Ramos (cell line): ENCODE measurements at regions not wholly inside any gene's neighbourhood (a gene's known extent, or its start where the extent isn't known, plus 50 kb on each side); places are given as distances from the start of the nearest gene placed in this dataset.

Experiments used
- in situ Hi-C: fragments of 300-500 bp; cut with MboI; formaldehyde crosslinking; loops from one replicate; pipeline ENCODE4 v1.14.3; 2022; ENCODE audit warnings: low sequenced_read_pairs; ENCODE audit not compliant: unreplicated experiment

DNA sequence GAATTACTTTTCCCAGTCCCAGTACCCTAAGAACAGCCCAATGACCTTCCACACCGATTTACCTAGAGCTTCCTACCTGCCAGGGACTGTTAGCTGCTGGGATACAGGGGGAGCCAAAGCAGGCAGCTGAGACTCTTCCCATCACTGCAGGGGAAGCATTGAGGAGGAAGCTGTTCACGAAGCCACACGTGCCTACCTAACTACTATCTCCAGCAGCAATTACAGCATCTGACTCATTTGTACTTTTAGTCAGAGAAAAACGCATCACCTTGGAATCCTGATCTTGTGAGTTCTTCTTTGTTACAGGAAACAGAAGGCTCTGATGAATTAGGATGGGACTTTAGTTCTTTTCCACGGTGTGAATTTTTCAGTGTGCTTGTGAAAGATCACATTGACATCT lies 113.7 kb upstream of the DHX40 start:
- in situ Hi-C loops, result no loop called here

DNA sequence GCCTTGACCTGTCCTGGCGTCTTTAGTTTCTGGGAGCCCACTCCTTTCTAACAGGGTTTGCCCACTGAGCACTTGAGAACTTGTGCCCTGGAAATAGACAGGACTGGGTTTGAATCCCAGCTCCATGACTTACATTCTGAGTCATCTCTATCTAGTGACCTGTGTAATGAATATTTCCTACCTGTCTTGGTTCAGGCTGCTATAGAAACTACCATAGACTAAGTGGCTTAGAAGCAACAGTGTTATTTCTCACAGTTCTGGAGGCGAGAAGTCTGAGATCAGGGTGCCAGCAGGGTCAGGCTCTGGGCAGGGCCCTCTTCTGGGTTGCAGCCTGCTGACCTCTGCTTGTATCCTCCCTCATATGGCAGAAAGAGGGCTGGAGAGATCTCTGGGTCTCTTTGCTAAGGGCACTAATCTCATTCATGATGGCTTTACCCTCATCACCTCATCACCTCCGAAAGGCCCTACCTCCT lies 110.7 kb upstream of the DHX40 start:
- in situ Hi-C loops, result no loop called here

GRCh38 chr17:59456428-59456827 lies 109.0 kb upstream of the DHX40 start:
- in situ Hi-C loops, result no loop called here

- in situ Hi-C loops, result no loop called here
These were observed 108.3 kb upstream of the DHX40 start for GRCh38 chr17:59456923-59457615.

GRCh38 chr17:59462385-59462784 lies 103.0 kb upstream of the DHX40 start:
- in situ Hi-C loops, result no loop called here

- in situ Hi-C loops, result no loop called here
These were observed 101.2 kb upstream of the DHX40 start for GRCh38 chr17:59464246-59464645.

GRCh38 chr17:59465949-59466307 lies 99.5 kb upstream of the DHX40 start:
- in situ Hi-C loops, result no loop called here

DNA sequence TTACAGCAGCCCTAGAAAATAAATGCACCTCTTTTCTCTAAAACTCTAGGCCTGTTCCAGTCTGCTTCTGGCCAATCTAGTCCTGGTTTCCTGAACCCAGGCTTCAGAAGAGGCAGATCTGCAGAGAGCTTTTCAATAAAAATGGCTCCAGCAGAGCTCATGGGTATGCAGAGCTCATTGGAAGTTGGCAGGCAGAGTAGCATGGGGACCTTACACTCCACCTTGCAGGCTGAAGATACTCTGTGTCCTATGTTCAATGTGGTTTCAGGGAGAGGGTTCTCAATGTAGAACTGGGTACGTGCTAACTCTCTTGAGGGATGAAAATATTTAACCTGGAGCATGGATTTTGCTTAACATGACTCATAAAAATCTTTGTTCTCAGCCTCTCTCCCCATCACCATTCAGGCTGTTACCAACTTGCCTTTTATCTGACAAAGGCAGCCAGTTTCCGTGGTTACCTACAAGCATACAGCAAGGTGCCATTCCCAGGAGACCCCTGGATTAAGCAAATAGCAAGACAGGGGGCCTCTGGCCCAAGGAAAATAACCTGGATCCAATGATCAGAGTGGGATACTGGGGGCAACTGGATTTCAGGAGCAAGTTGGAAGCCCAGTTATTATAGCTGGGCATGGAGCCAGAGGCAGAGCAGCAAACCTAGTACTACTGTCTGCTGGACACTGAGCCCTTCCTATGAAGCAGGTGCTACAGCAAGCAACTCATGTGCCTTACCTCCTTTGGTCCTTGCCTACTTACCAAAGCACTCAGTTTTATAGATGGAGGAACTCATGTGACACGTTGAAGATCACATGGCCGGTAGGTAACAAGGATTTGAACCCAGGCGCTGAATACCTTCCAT lies 98.2 kb upstream of the DHX40 start:
- in situ Hi-C loops, result no loop called here

- in situ Hi-C loops, result no loop called here
These were observed 95.5 kb upstream of the DHX40 start for GRCh38 chr17:59469786-59470485.

DNA sequence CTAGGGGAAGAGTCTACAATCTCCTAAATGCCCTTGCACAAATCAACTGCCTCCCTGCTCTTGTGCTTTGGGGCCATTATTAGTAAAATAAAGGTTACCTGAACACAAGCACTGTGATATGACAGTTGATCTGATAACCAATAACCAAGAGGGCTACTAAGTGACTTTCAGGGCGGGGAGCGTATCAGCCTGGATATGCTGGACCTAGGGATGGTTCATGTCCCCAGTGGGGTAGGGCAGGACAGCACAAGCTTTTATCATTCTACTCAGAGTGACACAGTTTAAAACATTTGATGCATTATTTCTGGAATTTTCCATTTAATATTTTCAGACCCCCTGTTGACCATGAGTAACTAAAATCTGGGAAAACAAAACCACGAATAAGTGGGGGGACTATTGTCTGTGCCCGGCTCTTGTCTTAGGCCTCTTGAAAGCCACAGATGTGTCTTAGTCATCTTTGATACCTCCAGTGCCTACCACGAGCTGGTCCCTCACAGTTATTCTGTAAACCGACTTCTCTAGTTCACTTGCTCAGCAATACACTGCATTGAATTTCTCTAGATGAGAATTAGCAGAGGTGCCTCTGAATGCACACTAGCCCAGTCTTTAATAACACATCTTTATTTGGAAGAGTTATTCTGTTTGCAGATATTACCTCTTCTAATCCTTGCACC lies 94.6 kb upstream of the DHX40 start:
- in situ Hi-C loops, result no loop called here

GRCh38 chr17:59476413-59476812 lies 89.0 kb upstream of the DHX40 start:
- in situ Hi-C loops, result no loop called here

DNA sequence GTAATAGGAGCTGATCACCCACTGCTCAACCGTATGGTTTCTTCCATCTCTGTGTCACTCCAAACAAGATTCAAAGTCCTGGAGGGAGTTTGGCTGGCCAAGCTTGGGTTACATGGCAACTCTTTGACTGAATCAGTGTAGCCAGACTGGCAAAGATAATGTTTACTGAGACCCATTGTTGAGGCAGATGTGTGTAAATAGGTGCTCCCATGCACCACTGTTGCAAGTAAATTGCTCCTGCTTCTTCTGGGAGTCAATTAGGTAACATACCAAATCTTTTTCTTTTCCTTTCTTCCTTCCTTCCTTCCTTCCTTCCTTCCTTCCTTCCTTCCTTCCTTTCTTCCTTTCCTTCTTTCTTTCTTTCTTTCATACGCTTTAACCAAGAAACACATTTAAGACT lies 86.3 kb upstream of the DHX40 start:
- in situ Hi-C loops, result no loop called here

- in situ Hi-C loops, result no loop called here
These were observed 81.5 kb upstream of the DHX40 start for GRCh38 chr17:59483860-59484259.

GRCh38 chr17:59485015-59485414 lies 80.4 kb upstream of the DHX40 start:
- in situ Hi-C loops, result no loop called here

- in situ Hi-C loops, result no loop called here
These were observed 79.5 kb upstream of the DHX40 start for GRCh38 chr17:59485946-59486345.

- in situ Hi-C loops, result no loop called here
These were observed 78.1 kb upstream of the DHX40 start for GRCh38 chr17:59487161-59487873.

DNA sequence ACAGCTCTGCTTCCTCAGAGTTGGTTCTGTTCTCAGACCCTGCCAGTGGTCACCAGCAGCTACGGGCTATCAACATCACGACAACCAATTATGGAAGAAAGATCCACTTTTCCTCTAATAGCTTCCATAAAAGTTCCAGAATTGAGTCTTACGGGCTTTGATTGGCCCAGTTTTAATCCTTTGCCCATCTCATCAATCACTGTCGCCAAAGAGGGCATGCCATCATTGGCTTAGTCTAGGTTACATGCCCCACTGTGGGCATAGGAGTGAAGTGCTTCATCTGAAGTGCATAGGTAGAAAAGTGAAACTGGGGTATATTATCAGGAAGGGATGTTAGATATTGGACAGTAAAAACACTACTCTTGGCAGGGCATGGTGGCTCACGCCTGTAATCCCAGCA lies 76.6 kb upstream of the DHX40 start:
- in situ Hi-C loops, result no loop called here

DNA sequence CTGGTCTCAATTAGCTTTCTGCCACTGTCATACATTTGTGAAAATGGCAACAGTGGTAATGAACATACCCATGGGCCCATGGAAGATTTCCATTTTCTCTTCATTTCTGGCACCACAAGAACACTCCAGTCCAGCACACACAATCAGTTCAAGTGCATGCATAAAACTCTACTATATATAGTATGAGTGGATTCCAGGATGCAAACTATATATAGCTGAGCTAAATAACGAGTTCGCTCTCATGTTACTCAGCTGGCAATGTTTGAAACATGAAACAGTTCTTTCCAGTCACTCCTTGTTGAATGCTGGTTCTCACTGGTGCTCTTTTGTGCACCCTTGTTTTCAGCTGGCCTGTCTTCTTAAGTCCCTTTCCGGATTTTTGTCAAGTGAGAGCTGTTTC lies 75.2 kb upstream of the DHX40 start:
- in situ Hi-C loops, result no loop called here

- in situ Hi-C loops, result no loop called here
These were observed 73.9 kb upstream of the DHX40 start for GRCh38 chr17:59491353-59492090.
